HL-60 (cell line): ENCODE measurements at regions not wholly inside any gene's neighbourhood (a gene's known extent, or its start where the extent isn't known, plus 50 kb on each side); places are given as distances from the start of the nearest gene placed in this dataset.

Source experiments
- CTCF ChIP-seq: IDR thresholded peaks from one replicate; pipeline ENCODE4 v1.5.1; 2011; ENCODE audit warnings: low read length, control low read depth, inconsistent platforms; ENCODE audit not compliant: insufficient read depth
- POLR2AphosphoS5 ChIP-seq: IDR thresholded peaks from 2 replicates; pipeline ENCODE4 v1.6.1; 2012; ENCODE audit warnings: low read depth
- REST ChIP-seq: IDR thresholded peaks from 2 replicates; pipeline ENCODE4 v1.6.1; 2012; ENCODE audit warnings: low read depth; ENCODE audit not compliant: insufficient replicate concordance
- SPI1 ChIP-seq: IDR thresholded peaks from 2 replicates; pipeline ENCODE4 v1.6.1; 2012; ENCODE audit warnings: low read depth, mild to moderate bottlenecking, borderline replicate concordance

- TF ChIP-seq CTCF (no peak), REST (no peak), SPI1 (no peak), POLR2AphosphoS5 (no peak)
Observed at GRCh38 chr2:9717886-9718451, 87.2 kb upstream of the YWHAQ start.
